Calu3 (cell line): ENCODE measurements at regions not wholly inside any gene's neighbourhood (a gene's known extent, or its start where the extent isn't known, plus 50 kb on each side); places are given as distances from the start of the nearest gene placed in this dataset.

Experiments
- BruUV-seq: library from RNA; stranded (reverse); fragments of 400-500 nt; replicated peaks from 2 replicates; lab custom pipeline; 2021; lab: Mats Ljungman, UMichigan
- CTCF ChIA-PET: fragments of 300-600 bp; sonication (Branson Sonifier 250); formaldehyde crosslinking; loops from one replicate; lab custom pipeline; 2022; ENCODE audit warnings: antibody characterized with exemption; lab: Charles Lee
- DNase-seq: peaks from one replicate; pipeline ENCODE4 v3.0.0; 2022
- H3K27ac Mint-ChIP-seq: one replicate; pipeline ENCODE4 v1.8.0; 2022; ENCODE audit warnings: mixed read lengths; ENCODE audit not compliant: unreplicated experiment
- H3K27me3 Mint-ChIP-seq: one replicate; pipeline ENCODE4 v1.8.0; 2022; ENCODE audit warnings: mixed read lengths; ENCODE audit not compliant: unreplicated experiment
- H3K36me3 Mint-ChIP-seq: one replicate; pipeline ENCODE4 v1.8.0; 2022; ENCODE audit warnings: mild to moderate bottlenecking, moderate library complexity, mixed read lengths; ENCODE audit not compliant: insufficient read depth, unreplicated experiment
- H3K4me1 Mint-ChIP-seq: one replicate; pipeline ENCODE4 v1.8.0; 2022; ENCODE audit warnings: mild to moderate bottlenecking, low read depth, mixed read lengths; ENCODE audit not compliant: unreplicated experiment
- H3K4me3 Mint-ChIP-seq: one replicate; pipeline ENCODE4 v1.8.0; 2022; ENCODE audit warnings: mild to moderate bottlenecking, low read depth, moderate library complexity, mixed read lengths; ENCODE audit not compliant: unreplicated experiment
- H3K9me3 Mint-ChIP-seq: one replicate; pipeline ENCODE4 v1.8.0; 2022; ENCODE audit warnings: low read depth, mixed read lengths; ENCODE audit not compliant: unreplicated experiment
- intact Hi-C: fragments of 100-400 bp; cut with micrococcal nuclease; formaldehyde crosslinking; loops from one replicate; pipeline ENCODE4 v1.10.0; 2022; ENCODE audit not compliant: unreplicated experiment
- TF ChIP-seq, protein P1 (sequence below): fragments of 200-600 bp; IDR thresholded peaks from one replicate; pipeline ENCODE4 v1.8.0; 2022; ENCODE audit warnings: antibody characterized with exemption; ENCODE audit not compliant: unreplicated experiment

DNA sequence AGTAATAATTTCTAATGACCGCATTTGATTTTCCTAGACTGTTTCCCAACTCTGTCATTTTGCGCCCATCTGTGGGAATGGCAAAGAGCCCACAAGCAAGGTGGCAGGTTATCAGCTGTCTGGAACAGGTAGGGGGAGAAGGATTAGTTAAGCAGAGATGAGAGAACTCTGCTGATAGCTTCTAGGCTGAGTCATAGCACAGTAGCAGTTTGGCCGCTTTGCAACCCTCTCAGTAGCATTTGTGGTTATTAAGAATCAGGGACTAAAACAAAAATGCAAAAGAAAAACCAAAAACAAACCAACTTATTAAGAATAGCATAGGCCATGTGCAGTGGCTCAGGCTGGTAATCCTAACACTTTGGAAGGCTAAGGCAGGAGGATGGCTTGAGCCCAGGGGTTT, 602.7 kb upstream of the SORCS1 start:
- Mint-ChIP-seq H3K9me3 (peaks cover 4% of the 10 kb centered on the region), H3K27me3 (no peaks in the 10 kb centered on the region), H3K36me3 (no peaks in the 10 kb centered on the region), H3K4me3 (no peak overlapping the region), H3K27ac (no peak overlapping the region), H3K4me1 (no peaks in the 10 kb centered on the region)
- no TSS peak for BruUV-seq
- CTCF ChIA-PET: no interaction called here
- TF ChIP-seq, protein P1, sequence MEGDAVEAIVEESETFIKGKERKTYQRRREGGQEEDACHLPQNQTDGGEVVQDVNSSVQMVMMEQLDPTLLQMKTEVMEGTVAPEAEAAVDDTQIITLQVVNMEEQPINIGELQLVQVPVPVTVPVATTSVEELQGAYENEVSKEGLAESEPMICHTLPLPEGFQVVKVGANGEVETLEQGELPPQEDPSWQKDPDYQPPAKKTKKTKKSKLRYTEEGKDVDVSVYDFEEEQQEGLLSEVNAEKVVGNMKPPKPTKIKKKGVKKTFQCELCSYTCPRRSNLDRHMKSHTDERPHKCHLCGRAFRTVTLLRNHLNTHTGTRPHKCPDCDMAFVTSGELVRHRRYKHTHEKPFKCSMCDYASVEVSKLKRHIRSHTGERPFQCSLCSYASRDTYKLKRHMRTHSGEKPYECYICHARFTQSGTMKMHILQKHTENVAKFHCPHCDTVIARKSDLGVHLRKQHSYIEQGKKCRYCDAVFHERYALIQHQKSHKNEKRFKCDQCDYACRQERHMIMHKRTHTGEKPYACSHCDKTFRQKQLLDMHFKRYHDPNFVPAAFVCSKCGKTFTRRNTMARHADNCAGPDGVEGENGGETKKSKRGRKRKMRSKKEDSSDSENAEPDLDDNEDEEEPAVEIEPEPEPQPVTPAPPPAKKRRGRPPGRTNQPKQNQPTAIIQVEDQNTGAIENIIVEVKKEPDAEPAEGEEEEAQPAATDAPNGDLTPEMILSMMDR: no peak
- intact Hi-C loops: no loop called here
- DNase-seq: no peak

- DNase-seq: no peak
- Mint-ChIP-seq H3K27ac (no peak overlapping the region), H3K9me3 (no peaks in the 10 kb centered on the region), H3K4me3 (no peak overlapping the region), H3K4me1 (no peaks in the 10 kb centered on the region), H3K27me3 (no peaks in the 10 kb centered on the region), H3K36me3 (no peaks in the 10 kb centered on the region)
- CTCF ChIA-PET: no interaction called here
- TF ChIP-seq, protein P1: no peak
- no TSS peak for BruUV-seq
- intact Hi-C loops: no loop called here
Observed at GRCh38 chr10:107754814-107755213, 590.3 kb upstream of the SORCS1 start.

GRCh38 chr10:107749235-107749634, 584.7 kb upstream of the SORCS1 start:
- no peak overlapping the region for H3K27ac Mint-ChIP-seq
- no peak for DNase-seq
- CTCF ChIA-PET: no interaction called here
- peaks cover 6% of the 10 kb centered on the region for H3K9me3 Mint-ChIP-seq
- H3K4me3 Mint-ChIP-seq: no peak overlapping the region
- TF ChIP-seq, protein P1: no peak
- BruUV-seq: no TSS peak
- peaks cover 16% of the 10 kb centered on the region for H3K4me1 Mint-ChIP-seq
- H3K27me3 Mint-ChIP-seq: no peaks in the 10 kb centered on the region
- intact Hi-C loops: no loop called here
- no peaks in the 10 kb centered on the region for H3K36me3 Mint-ChIP-seq

- TF ChIP-seq, protein P1: no peak
- H3K4me3 Mint-ChIP-seq: no peak overlapping the region
- peaks cover 6% of the 10 kb centered on the region for H3K9me3 Mint-ChIP-seq
- H3K27me3 Mint-ChIP-seq: no peaks in the 10 kb centered on the region
- H3K27ac Mint-ChIP-seq: peak overlapping the region; percentile 67
- H3K36me3 Mint-ChIP-seq: no peaks in the 10 kb centered on the region
- DNase-seq: no peak
- intact Hi-C loops: no loop called here
- CTCF ChIA-PET: no interaction called here
- H3K4me1 Mint-ChIP-seq: peaks cover 16% of the 10 kb centered on the region
- BruUV-seq: no TSS peak
Observed at GRCh38 chr10:107747851-107748250, 583.3 kb upstream of the SORCS1 start.
